HEK293 (cell line): ENCODE measurements at regions not wholly inside any gene's neighbourhood (a gene's known extent, or its start where the extent isn't known, plus 50 kb on each side); places are given as distances from the start of the nearest gene placed in this dataset.

Experiments used
- AEBP2 ChIP-seq: fragments of 450-650 bp; formaldehyde crosslinking; IDR thresholded peaks from 2 replicates; pipeline ENCODE4 v1.5.1; 2016; ENCODE audit warnings: missing biosample characterization, missing genetic modification characterization, borderline replicate concordance
- CTCF ChIP-seq: fragments of 450-650 bp; formaldehyde crosslinking; IDR thresholded peaks from 2 replicates; pipeline ENCODE4 v1.5.1; 2016; ENCODE audit warnings: missing biosample characterization, missing genetic modification characterization
- REST ChIP-seq: fragments of 450-650 bp; formaldehyde crosslinking; IDR thresholded peaks from 2 replicates; pipeline ENCODE4 v1.5.1; 2016; ENCODE audit warnings: missing biosample characterization, missing genetic modification characterization
- ZBTB1 ChIP-seq: fragments of 450-650 bp; formaldehyde crosslinking; IDR thresholded peaks from 2 replicates; pipeline ENCODE4 v1.5.1; 2016; ENCODE audit warnings: missing biosample characterization, missing genetic modification characterization
- ZBTB11 ChIP-seq: fragments of 450-650 bp; formaldehyde crosslinking; conservative IDR thresholded peaks from 2 replicates; pipeline ENCODE4 v1.5.1; 2016; ENCODE audit warnings: low read depth, missing biosample characterization, missing genetic modification characterization
- ZFP37 ChIP-seq: fragments of 450-650 bp; formaldehyde crosslinking; IDR thresholded peaks from 2 replicates; pipeline ENCODE4 v1.5.1; 2016; ENCODE audit warnings: missing biosample characterization, missing genetic modification characterization
- ZNF114 ChIP-seq: fragments of 450-650 bp; formaldehyde crosslinking; IDR thresholded peaks from 2 replicates; pipeline ENCODE4 v1.5.0; 2017; ENCODE audit warnings: missing biosample characterization, missing genetic modification characterization
- ZNF140 ChIP-seq: fragments of 450-650 bp; formaldehyde crosslinking; IDR thresholded peaks from 2 replicates; pipeline ENCODE4 v1.5.1; 2016; ENCODE audit warnings: missing biosample characterization, missing genetic modification characterization
- ZNF2 ChIP-seq: fragments of 450-650 bp; formaldehyde crosslinking; IDR thresholded peaks from 2 replicates; pipeline ENCODE4 v1.5.1; 2016; ENCODE audit warnings: missing biosample characterization, missing genetic modification characterization
- ZNF391 ChIP-seq: fragments of 450-650 bp; formaldehyde crosslinking; IDR thresholded peaks from 2 replicates; pipeline ENCODE4 v1.5.1; 2016; ENCODE audit warnings: low read depth, missing biosample characterization, missing genetic modification characterization, borderline replicate concordance
- ZNF423 ChIP-seq: fragments of 450-650 bp; formaldehyde crosslinking; IDR thresholded peaks from 2 replicates; pipeline ENCODE4 v1.5.1; 2016; ENCODE audit warnings: missing biosample characterization, missing genetic modification characterization
- ZNF513 ChIP-seq: fragments of 450-650 bp; IDR thresholded peaks from 2 replicates; pipeline ENCODE4 v1.5.1; 2018; ENCODE audit warnings: missing biosample characterization, missing genetic modification characterization
- ZNF629 ChIP-seq: fragments of 450-650 bp; formaldehyde crosslinking; IDR thresholded peaks from 2 replicates; pipeline ENCODE4 v1.5.1; 2017; ENCODE audit warnings: missing biosample characterization, missing genetic modification characterization
- ZNF792 ChIP-seq: fragments of 450-650 bp; formaldehyde crosslinking; IDR thresholded peaks from 2 replicates; pipeline ENCODE4 v1.5.1; 2016; ENCODE audit warnings: missing biosample characterization, missing genetic modification characterization

- TF ChIP-seq CTCF (tag by site-specific recombination) (no peak), ZBTB11 (tag by site-specific recombination) (no peak), ZNF513 (tag by site-specific recombination) (no peak), ZNF114 (tag by site-specific recombination) (no peak), ZNF423 (tag by site-specific recombination) (no peak), ZNF792 (tag by site-specific recombination) (no peak), ZNF140 (tag by site-specific recombination) (no peak), AEBP2 (tag by site-specific recombination) (no peak), ZNF2 (no peak), ZNF391 (tag by site-specific recombination) (no peak), ZBTB1 (tag by site-specific recombination) (no peak), REST (no peak), ZNF629 (tag by site-specific recombination) (no peak), ZFP37 (tag by site-specific recombination) (no peak)
These were observed 68.6 kb upstream of the RGS2 start for GRCh38 chr1:192740214-192740613.
